Ishikawa (cell line): ENCODE measurements at regions not wholly inside any gene's neighbourhood (a gene's known extent, or its start where the extent isn't known, plus 50 kb on each side); places are given as distances from the start of the nearest gene placed in this dataset.

Experiments used
- CEBPB ChIP-seq: IDR thresholded peaks from 2 replicates; pipeline ENCODE4 v1.6.1; 2012
- CREB1 ChIP-seq: IDR thresholded peaks from 2 replicates; pipeline ENCODE4 v1.6.1; 2012; ENCODE audit warnings: low read depth
- EGR1 ChIP-seq: IDR thresholded peaks from 2 replicates; pipeline ENCODE4 v1.6.1; 2012
- EP300 ChIP-seq: IDR thresholded peaks from 2 replicates; pipeline ENCODE4 v1.6.1; 2012; ENCODE audit warnings: borderline replicate concordance
- FOXM1 ChIP-seq: IDR thresholded peaks from 2 replicates; pipeline ENCODE4 v1.6.1; 2012; ENCODE audit warnings: low read depth, borderline replicate concordance
- NFIC ChIP-seq: IDR thresholded peaks from 2 replicates; pipeline ENCODE4 v1.6.1; 2012
- RAD21 ChIP-seq: IDR thresholded peaks from 2 replicates; pipeline ENCODE4 v1.6.1; 2012; ENCODE audit warnings: low read depth
- TAF1 ChIP-seq: IDR thresholded peaks from 2 replicates; pipeline ENCODE4 v1.6.1; 2012; ENCODE audit warnings: low read depth, mild to moderate bottlenecking
- TEAD4 ChIP-seq: IDR thresholded peaks from 2 replicates; pipeline ENCODE4 v1.6.1; 2012
- YY1 ChIP-seq: IDR thresholded peaks from 2 replicates; pipeline ENCODE4 v1.6.1; 2012; ENCODE audit warnings: low read depth
- ZBTB7A ChIP-seq: IDR thresholded peaks from 2 replicates; pipeline ENCODE4 v1.6.1; 2012; ENCODE audit warnings: low read depth
- TF ChIP-seq, protein P1 (sequence below): IDR thresholded peaks from 2 replicates; pipeline ENCODE4 v1.6.1; 2012
- TF ChIP-seq, protein P2 (sequence below): IDR thresholded peaks from 2 replicates; pipeline ENCODE4 v1.6.1; 2012; ENCODE audit warnings: low read depth, mild to moderate bottlenecking
- TF ChIP-seq, protein P3 (sequence below): IDR thresholded peaks from 2 replicates; pipeline ENCODE4 v1.6.1; 2012

DNA sequence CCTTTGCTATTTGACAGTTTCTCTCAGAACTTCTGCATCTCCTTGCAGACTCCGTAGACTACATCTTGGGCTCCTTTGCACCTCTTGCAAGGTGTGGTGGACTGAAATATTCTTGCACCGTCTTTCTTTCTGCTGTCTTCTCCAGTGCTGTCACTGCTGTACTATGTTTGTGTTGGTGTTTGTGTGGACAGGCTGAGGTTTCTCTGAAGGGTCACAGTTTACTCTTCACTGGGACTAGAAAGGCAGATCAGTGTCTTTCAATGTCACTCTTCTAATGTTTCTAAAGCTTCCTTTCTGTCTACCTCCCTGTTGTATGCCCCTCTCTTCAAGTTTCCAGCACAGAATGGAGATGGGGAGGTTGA lies 410.0 kb upstream of the CD180 start:
- no peak for TF ChIP-seq NFIC
- no peak for TF ChIP-seq CREB1
- TF ChIP-seq YY1: no peak
- TF ChIP-seq, protein P1, sequence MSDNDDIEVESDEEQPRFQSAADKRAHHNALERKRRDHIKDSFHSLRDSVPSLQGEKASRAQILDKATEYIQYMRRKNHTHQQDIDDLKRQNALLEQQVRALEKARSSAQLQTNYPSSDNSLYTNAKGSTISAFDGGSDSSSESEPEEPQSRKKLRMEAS: no peak
- TF ChIP-seq EP300: no peak
- no peak for TF ChIP-seq FOXM1
- TF ChIP-seq, protein P2, sequence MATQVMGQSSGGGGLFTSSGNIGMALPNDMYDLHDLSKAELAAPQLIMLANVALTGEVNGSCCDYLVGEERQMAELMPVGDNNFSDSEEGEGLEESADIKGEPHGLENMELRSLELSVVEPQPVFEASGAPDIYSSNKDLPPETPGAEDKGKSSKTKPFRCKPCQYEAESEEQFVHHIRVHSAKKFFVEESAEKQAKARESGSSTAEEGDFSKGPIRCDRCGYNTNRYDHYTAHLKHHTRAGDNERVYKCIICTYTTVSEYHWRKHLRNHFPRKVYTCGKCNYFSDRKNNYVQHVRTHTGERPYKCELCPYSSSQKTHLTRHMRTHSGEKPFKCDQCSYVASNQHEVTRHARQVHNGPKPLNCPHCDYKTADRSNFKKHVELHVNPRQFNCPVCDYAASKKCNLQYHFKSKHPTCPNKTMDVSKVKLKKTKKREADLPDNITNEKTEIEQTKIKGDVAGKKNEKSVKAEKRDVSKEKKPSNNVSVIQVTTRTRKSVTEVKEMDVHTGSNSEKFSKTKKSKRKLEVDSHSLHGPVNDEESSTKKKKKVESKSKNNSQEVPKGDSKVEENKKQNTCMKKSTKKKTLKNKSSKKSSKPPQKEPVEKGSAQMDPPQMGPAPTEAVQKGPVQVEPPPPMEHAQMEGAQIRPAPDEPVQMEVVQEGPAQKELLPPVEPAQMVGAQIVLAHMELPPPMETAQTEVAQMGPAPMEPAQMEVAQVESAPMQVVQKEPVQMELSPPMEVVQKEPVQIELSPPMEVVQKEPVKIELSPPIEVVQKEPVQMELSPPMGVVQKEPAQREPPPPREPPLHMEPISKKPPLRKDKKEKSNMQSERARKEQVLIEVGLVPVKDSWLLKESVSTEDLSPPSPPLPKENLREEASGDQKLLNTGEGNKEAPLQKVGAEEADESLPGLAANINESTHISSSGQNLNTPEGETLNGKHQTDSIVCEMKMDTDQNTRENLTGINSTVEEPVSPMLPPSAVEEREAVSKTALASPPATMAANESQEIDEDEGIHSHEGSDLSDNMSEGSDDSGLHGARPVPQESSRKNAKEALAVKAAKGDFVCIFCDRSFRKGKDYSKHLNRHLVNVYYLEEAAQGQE: no peak
- TF ChIP-seq EGR1: no peak
- no peak for TF ChIP-seq TAF1
- no peak for TF ChIP-seq RAD21
- TF ChIP-seq TEAD4: no peak
- TF ChIP-seq, protein P3, sequence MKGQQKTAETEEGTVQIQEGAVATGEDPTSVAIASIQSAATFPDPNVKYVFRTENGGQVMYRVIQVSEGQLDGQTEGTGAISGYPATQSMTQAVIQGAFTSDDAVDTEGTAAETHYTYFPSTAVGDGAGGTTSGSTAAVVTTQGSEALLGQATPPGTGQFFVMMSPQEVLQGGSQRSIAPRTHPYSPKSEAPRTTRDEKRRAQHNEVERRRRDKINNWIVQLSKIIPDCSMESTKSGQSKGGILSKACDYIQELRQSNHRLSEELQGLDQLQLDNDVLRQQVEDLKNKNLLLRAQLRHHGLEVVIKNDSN: no peak
- no peak for TF ChIP-seq ZBTB7A
- TF ChIP-seq CEBPB: no peak
